Osteoblast (primary cell): ENCODE measurements at regions not wholly inside any gene's neighbourhood (a gene's known extent, or its start where the extent isn't known, plus 50 kb on each side); places are given as distances from the start of the nearest gene placed in this dataset.

Experiments
- DNase-seq: peaks from one replicate; pipeline ENCODE4 v3.0.0; 2011; ENCODE audit warnings: low spot score, mixed read lengths; ENCODE audit not compliant: insufficient read length; ENCODE audit errors: missing footprints
- H2AFZ ChIP-seq: 2 replicates; pipeline ENCODE4 v1.6.0; 2011; ENCODE audit warnings: mild to moderate bottlenecking, low read length
- H3K27ac ChIP-seq: 2 replicates; pipeline ENCODE4 v1.5.1; 2011; ENCODE audit warnings: mild to moderate bottlenecking, low read depth, low read length, moderate library complexity
- H3K27me3 ChIP-seq: 2 replicates; pipeline ENCODE4 v1.6.0; 2012; ENCODE audit warnings: mild to moderate bottlenecking, control low read depth, inconsistent platforms, low read length, moderate library complexity; ENCODE audit not compliant: insufficient read depth
- H3K36me3 ChIP-seq: 2 replicates; pipeline ENCODE4 v1.5.1; 2011; ENCODE audit warnings: mild to moderate bottlenecking, low read length, control low read depth, moderate library complexity; ENCODE audit not compliant: insufficient read depth
- H3K4me1 ChIP-seq: 2 replicates; pipeline ENCODE4 v1.5.1; 2011; ENCODE audit warnings: mild to moderate bottlenecking, low read length, control low read depth, moderate library complexity; ENCODE audit not compliant: insufficient read depth
- H3K4me2 ChIP-seq: 2 replicates; pipeline ENCODE4 v1.6.0; 2011; ENCODE audit warnings: mild to moderate bottlenecking, low read length; ENCODE audit not compliant: insufficient read depth
- H3K4me3 ChIP-seq: fragments of 200-600 bp; sonication (generic); 3 replicates; pipeline ENCODE4 v1.5.1; 2012; ENCODE audit warnings: mild to moderate bottlenecking, low read length, inconsistent platforms; ENCODE audit not compliant: insufficient read depth
- H3K79me2 ChIP-seq: 2 replicates; pipeline ENCODE4 v1.6.0; 2012; ENCODE audit warnings: mild to moderate bottlenecking, low read length, control low read depth, inconsistent platforms; ENCODE audit not compliant: insufficient read depth
- H3K9me3 ChIP-seq: 2 replicates; pipeline ENCODE4 v1.5.1; 2011; ENCODE audit warnings: low read depth, low read length, control low read depth
- H4K20me1 ChIP-seq: 2 replicates; pipeline ENCODE4 v1.6.0; 2012; ENCODE audit warnings: mild to moderate bottlenecking, low read length, control low read depth; ENCODE audit not compliant: insufficient read depth
- TF ChIP-seq, protein P1 (sequence below): IDR thresholded peaks from 2 replicates; pipeline ENCODE4 v1.5.1; 2011; ENCODE audit warnings: mild to moderate bottlenecking, low read depth, low read length, moderate library complexity; ENCODE audit errors: extremely low read depth

DNA sequence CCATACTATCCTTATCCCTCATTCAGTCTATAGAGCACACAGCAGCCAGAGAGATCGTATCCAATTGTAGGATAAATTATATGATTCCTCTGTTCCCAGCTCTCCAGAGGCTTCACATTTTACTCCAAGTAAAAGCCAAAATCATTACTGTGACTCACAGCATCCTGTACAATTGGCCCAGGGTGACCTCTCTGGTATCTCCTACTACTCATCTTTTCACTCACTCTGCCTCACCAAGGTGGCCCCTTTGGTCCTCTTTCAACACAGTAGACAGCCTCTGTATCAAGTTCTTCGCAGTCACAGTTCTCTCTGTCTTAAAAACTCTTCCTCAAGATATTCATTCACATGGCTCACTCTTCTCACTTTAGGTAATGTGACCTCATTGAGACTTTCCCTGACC lies 72.6 kb upstream of the LSM8 start:
- H4K20me1 ChIP-seq: no peaks in the 10 kb centered on the region
- DNase-seq: no peak

DNA sequence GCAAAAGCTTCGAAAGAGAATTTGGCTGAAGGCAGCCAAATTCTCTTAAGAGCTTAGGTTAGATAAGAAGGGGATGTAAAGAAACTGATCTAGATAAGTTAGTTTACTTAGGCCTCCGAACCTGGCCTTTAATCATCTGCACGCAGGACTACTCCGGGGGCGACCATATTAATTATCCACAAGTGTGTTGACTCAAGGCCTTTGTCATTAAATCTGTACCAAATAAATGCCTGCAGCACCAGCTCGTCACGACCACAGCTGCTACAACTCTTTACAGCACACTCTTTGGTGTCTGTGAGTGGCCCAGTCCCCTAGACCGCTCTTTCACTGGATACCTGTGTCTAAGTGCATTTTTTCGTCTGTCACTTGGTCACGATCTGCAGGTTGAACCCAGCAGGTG lies 69.8 kb upstream of the LSM8 start:
- H3K36me3 ChIP-seq: no peaks in the 10 kb centered on the region
- H3K4me2 ChIP-seq: no peak overlapping the region
- H3K4me3 ChIP-seq: no peak overlapping the region
- no peak overlapping the region for H3K27ac ChIP-seq
- TF ChIP-seq, protein P1, sequence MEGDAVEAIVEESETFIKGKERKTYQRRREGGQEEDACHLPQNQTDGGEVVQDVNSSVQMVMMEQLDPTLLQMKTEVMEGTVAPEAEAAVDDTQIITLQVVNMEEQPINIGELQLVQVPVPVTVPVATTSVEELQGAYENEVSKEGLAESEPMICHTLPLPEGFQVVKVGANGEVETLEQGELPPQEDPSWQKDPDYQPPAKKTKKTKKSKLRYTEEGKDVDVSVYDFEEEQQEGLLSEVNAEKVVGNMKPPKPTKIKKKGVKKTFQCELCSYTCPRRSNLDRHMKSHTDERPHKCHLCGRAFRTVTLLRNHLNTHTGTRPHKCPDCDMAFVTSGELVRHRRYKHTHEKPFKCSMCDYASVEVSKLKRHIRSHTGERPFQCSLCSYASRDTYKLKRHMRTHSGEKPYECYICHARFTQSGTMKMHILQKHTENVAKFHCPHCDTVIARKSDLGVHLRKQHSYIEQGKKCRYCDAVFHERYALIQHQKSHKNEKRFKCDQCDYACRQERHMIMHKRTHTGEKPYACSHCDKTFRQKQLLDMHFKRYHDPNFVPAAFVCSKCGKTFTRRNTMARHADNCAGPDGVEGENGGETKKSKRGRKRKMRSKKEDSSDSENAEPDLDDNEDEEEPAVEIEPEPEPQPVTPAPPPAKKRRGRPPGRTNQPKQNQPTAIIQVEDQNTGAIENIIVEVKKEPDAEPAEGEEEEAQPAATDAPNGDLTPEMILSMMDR: no peak
- H3K79me2 ChIP-seq: no peaks in the 10 kb centered on the region
- no peaks in the 10 kb centered on the region for H3K27me3 ChIP-seq
- H3K4me1 ChIP-seq: no peaks in the 10 kb centered on the region
- no peak overlapping the region for H2AFZ ChIP-seq
- H4K20me1 ChIP-seq: no peaks in the 10 kb centered on the region
- no peaks in the 10 kb centered on the region for H3K9me3 ChIP-seq
- no peak for DNase-seq

More for the DNA sequence above, 72.6 kb upstream of the LSM8 start:
- Histone ChIP-seq H3K79me2 (no peaks in the 10 kb centered on the region), H3K4me1 (no peaks in the 10 kb centered on the region), H3K36me3 (no peaks in the 10 kb centered on the region), H3K9me3 (no peaks in the 10 kb centered on the region), H3K4me2 (no peak overlapping the region), H2AFZ (no peak overlapping the region), H3K4me3 (no peak overlapping the region), H3K27me3 (no peaks in the 10 kb centered on the region), H3K27ac (no peak overlapping the region)
- TF ChIP-seq, protein P1: no peak

DNA sequence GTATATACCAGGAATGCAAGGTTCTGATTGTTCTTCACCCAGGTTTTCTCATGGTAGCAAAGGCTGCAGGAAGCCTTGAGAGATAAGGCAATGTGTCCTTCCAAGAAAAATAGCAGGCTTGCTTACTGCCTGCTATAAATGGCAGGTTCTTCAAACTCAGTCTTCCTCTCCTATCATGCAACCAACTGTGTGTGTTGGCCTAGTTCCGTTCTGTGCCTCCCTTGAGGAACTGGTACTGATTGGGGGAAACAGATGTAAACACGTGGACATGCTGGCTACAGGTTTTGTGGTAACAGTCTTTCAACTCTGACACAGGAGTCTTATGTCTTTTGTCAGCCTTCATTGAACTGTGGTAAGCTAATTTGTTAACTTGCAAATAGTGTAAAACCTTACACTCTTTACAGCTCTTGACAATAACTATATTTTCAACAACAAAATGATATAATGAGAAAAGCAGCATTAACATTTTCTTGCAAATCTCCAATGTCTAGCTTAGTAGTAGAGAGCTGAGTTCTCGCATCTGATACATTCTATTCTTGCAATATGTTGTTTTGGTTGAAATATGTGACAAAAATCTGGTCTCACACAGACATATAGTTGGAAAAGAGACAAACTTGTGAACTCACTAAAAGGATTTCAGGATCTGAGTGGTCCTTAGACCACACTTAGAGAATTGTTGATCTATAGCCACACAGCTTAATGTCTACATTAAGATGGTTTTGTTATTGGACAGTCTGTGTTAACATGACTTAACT lies 54.7 kb upstream of the LSM8 start:
- Histone ChIP-seq H3K4me3 (no peak overlapping the region), H3K9me3 (no peaks in the 10 kb centered on the region), H3K4me2 (no peak overlapping the region), H3K36me3 (no peaks in the 10 kb centered on the region), H4K20me1 (no peaks in the 10 kb centered on the region), H3K4me1 (no peaks in the 10 kb centered on the region), H3K79me2 (no peaks in the 10 kb centered on the region), H3K27ac (no peak overlapping the region), H3K27me3 (no peaks in the 10 kb centered on the region), H2AFZ (no peak overlapping the region)
- DNase-seq: no peak
- TF ChIP-seq, protein P1: no peak

DNA sequence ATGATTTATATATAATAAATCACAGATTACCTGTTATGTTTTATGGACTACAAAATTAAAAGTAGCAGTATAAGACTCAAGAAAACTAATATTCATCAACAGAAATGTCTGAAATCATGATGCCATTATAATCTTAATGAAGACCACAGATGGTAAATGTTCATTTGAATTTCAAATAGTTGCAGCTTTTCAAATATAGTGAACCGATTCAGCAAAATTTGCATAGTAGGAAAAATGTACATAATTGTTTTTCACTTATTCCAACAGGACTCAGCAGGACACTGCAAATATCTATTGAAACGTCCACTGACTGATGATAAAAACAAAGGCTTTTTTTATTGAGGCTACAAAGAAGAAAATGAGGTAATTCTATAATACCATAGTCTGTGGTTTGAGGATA lies 51.2 kb upstream of the LSM8 start:
- Histone ChIP-seq H3K4me2 (no peak overlapping the region), H3K9me3 (no peaks in the 10 kb centered on the region), H2AFZ (no peak overlapping the region), H3K27ac (no peak overlapping the region), H3K36me3 (no peaks in the 10 kb centered on the region), H3K4me1 (no peaks in the 10 kb centered on the region), H3K79me2 (no peaks in the 10 kb centered on the region), H4K20me1 (no peaks in the 10 kb centered on the region), H3K4me3 (no peak overlapping the region), H3K27me3 (no peaks in the 10 kb centered on the region)
- TF ChIP-seq, protein P1: no peak
- DNase-seq: no peak
